ENCODE measurements at regions not wholly inside any gene's neighbourhood (a gene's known extent, or its start where the extent isn't known, plus 50 kb on each side); places are given as distances from the start of the nearest gene placed in this dataset.

- no peak for TF ChIP-seq CTCF (conservative IDR thresholded peaks at IDR 0.05; ENCODE audit: low read length)
- no peak for TF ChIP-seq EZH2phosphoT487 (IDR thresholded peaks at IDR 0.05; ENCODE audit: borderline replicate concordance)
These were observed 615.4 kb downstream of the RWDD3 start for GRCh38 chr1:95849439-95849838.
